ENCODE measurements at regions not wholly inside any gene's neighbourhood (a gene's known extent, or its start where the extent isn't known, plus 50 kb on each side); places are given as distances from the start of the nearest gene placed in this dataset.
"Not testable (repeated sequence)": the region's sequence is repeated elsewhere in the genome, so short reads cannot be mapped to it uniquely, and the experiment has no call there.

DNA sequence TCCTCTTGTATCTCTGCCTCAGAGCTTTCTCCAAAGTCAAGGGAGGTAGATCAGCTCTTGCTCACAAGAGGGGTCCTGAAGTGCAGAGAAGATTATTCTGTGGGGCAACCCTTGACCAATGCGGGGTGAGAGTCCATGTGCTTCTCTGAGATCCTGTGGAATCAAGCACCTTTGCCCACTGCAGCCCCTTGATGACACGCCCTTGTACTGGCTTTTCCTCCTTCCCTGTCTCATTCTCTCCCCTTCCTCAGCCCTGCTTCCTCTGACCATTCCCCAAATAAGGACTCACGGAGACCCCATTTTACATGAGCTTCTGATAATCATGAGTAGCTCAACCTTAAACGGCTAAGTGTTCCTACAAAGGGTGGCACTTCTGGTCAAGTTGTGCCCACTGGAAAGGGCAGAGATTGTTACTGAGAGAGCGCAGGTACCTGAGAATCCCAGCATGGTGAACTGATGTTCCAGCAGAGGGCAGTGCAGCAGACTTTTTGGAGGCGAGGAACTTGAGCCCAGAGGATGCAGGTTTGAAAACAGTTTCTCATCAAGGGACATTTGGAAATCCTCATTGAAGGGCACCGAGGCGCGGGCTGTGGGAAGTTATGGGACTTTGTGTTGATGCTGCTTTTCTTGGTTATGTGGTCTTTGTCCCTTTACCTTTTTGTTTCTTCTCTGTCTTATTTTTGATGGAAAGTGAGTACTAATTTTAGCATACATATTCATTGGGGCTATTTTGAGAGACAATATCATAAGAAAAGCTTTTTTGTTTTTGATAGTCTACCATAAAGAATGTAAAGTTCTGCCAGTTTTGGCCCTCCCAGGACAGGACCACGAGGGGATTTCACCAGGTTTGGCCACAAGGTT, 201.3 kb downstream of the RBM46 start:
- DNase-seq (ENCODE audit: low read depth): peak; percentile 3

DNA sequence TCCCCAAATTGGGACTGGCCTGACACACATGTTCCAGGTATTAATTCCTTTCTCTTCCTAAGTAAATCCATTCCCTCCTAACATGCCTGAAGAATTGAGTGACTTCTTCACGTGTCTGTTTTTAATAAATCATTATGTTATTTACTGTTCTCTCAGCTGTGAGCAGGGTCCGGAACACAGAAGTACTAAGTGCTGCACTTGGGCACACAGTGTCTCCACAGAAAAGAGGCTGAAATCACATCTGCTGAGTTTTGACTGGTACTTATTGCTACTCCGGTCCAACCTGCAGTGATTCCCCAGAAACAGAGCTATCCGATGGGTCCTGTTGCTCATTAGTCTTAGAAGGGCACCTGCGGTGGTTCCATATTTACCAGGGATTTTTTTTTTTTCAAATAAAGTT, 202.6 kb downstream of the RBM46 start:
- DNase-seq (ENCODE audit: low read depth): no peak

DNA sequence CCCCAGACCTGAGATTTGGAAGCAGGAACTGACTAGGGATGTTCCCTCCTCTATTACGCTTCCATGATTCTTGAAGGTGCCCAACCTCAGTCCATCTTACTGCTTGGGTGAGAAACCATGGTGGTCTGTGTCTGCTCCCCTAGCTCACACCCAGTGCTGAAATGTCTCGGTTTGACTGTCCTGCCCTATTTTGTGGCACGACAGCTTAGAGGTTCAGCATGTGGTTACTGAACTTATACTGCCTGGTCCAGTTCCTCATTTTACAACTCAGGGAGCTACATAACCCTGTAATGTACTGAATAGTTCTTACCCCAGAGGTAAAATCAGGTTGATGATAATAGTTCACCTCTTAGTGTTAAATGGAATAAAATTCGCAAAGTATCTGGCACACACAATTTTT, 203.1 kb downstream of the RBM46 start:
- DNase-seq (ENCODE audit: low read depth): no peak

DNA sequence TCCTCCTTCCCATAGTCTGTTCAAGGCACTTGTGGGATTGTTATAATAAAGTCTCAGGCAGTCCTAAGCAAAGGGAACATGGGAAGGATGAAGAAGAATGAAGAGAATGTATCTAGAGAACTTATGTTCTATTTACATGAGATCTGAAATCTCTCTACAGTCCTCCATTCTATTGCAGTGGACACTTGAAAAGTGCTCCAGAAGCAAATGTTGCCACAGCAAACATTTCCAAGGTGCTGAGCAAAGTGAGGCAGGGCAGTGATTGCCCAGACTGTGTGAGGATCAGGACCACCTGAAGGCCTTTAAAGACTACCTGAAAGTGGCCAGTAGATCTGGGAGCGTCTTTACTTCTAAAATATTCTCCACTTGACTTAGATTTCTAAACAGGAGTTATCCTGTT, 203.5 kb downstream of the RBM46 start:
- DNase-seq (ENCODE audit: low read depth): no peak

DNA sequence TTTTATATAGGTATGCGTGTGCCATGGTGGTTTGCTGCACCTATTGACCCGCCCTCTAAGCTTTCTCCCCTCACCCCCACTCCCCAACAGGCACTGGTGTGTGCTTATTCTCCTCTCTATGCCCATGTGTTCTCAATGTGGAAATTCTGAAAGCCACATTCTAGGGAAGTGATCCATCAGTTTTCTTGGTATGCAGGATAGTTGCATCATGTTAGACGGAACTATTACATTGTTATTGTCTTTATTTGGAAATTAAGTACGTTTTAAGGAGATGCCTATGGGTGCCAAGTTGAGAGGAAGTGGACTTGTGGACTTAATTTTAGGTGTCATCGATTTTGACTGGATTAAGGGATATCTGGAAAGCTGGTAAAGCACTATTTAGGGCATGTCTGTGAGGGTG, 204.6 kb downstream of the RBM46 start:
- DNase-seq (ENCODE audit: low read depth): no peak

DNA sequence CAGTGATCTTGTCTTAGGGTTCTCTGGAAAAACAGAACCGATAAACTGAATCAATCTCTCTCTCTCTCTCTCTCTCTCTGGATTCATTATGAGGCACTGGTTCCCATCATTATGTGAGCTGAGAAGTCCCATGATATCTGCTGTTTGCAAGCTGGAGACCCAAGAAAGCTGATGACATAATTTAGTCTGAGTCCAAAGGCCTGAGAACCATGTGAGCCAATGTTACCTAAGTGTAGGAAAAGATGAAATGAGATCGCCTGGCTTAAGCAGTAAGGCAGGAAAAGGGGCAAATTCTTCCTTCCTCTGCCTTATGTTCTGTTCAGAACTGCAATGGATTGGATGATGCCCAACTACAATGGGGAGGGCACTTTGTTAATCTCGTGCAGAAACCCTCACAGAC, 207.4 kb downstream of the RBM46 start:
- DNase-seq (ENCODE audit: low read depth): no peak

DNA sequence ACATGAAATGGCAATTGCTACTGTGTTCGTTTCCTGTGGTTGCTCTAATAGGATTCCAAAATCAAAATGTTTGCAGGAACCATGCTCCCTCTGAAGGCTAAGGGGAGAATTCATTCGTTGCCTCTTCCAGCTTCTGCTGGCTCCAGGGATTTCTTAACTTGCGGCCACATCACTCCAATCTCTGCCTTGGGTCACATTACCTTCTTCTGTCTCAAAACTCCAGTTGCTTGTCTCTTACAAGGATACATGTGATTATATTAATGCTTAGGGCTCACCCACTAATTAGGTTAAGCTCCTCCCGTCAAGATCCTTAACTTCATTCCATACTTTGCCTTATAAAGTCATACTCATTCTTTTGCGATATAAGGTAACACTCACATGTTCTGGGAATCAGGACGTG, 208.4 kb downstream of the RBM46 start:
- DNase-seq (ENCODE audit: low read depth): no peak

DNA sequence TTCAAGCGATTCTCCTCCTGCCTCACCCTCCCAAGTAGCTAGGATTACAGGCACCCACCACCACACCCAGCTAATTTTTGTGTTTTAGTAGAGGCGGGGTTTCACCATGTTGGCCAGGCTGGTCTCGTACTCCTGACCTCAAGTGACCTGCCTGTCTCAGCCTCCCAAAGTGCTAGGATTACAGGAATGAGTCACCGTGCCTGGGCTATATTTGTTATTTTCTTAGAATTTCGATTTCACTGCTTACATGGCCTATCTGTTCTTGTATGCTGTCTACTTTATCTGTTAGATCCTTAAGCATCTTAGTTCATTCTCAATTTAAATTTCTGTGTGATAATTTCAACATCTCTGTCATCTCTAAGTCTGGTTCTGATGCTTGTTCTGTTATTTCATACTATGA, 210.6 kb upstream of the NPY2R start:
- not testable (repeated sequence) for DNase-seq (ENCODE audit: low read depth)

DNA sequence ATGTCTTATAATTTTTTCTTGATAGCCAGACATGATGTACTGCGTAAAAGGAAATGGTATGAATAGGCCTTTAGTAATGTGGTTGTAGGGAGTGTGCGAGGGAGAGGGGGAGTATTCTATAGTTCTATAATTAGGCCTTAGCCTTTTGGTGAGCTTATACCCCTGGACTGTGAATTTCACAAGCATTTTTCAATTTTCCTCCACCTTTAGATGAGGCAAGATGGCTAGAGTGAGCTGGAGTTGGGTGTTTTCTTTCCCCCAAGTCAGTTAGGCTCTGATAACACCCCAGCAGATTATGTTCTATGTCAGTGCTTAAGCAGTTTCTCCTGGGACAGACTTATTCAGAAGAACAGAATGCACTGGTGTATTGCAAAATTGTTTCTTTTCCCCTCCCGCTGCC, 210.2 kb upstream of the NPY2R start:
- no peak for DNase-seq (ENCODE audit: low read depth)

DNA sequence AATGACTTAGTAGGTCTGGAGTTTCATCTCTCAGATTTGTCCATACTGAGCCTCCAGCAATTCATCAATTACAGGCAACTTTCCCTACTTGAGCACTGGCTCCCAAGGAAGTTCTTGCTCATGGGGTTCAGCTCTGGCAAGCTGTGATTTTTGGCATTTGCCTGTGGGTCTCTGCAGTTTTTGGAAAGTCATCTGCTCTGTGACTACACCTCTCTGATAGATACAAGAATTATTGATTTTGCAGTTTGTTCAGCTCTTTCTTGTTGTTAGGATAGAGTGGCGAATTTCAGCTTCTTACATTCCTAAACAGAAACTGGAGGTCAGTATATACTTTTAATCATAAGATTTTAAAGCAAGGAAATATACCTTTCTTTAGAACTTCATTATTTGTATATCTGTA, 209.7 kb upstream of the NPY2R start:
- no peak for DNase-seq (ENCODE audit: low read depth)

DNA sequence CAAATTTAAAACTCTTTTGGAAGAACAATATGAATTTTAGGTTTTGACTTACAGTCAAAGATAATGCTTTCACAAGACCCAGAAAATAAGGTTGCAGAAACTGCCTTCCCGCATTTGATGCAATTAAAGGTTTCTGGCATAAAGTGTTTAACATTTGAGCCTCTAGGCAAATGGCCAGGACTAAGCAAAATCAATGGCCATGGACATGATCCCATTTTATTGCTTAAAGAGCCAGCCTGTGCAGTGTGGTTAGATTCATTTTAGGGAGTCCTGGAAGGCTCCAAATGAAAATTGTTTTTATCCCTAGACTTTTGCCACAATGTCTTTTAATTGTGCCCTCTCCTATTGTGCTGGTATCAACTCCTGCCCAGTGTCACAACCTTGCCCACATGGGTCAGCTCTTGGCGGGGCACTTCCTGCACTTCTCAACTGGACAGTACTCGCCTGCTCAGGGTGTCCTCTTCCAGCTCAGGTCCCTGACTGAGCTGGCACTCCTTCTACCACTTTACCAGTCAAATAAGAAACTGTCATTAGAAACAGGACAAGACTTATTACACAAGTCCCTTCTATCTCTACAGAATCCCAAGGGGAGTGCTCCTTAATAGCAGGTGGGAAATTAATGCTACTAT, 208.4 kb upstream of the NPY2R start:
- no peak for DNase-seq (ENCODE audit: low read depth)

DNA sequence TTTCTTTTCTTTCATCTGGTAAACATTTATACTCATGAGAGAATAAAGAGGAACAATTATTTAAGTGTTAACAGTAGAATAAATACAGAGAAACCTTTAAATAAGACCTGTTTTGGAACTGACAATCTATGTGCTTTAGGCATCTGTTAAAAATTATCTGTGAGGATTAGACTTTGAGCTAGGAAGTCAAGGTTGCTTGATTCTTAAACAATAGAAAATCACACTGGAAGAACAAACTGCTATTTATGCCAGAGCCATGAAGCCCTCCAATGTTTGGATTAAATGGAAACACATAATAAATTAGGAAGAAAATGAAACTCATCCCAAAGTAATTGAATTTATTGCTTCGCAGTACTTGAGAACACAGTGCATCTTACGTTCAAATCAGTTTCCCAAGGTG, 207.2 kb upstream of the NPY2R start:
- no peak for DNase-seq (ENCODE audit: low read depth)

DNA sequence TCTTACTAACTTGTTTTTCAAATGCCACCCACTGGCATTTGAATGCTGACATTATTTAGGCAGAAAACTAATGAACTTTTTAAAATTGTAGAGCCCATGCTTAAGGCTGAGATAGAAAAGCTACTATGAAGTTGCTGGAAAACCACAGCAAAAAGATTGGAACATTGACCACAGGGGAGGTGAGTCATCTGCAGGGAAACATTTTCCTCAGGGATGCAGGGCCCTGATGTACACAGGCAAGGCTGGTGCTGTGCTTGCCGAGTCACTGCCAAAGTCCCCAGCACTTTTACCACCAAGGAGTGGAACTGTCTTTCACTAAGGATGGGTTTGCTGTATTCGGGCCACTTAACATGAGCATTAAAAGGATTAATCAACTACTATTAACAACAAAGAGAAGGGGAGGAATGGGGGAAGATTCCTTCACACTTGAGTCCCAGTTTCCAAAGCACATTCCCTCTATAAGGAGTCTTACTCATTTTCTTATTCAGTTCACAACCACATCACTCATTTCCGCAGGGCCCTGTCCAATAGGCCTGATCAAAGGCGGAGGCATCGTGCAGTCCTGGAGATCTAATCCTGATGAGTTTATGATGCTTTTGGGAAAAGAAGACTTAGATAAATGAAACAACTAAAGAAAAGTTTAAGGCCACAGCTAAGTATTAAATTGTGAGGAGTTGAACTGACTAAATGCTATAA, 202.9 kb upstream of the NPY2R start:
- DNase-seq (ENCODE audit: low read depth): no peak

DNA sequence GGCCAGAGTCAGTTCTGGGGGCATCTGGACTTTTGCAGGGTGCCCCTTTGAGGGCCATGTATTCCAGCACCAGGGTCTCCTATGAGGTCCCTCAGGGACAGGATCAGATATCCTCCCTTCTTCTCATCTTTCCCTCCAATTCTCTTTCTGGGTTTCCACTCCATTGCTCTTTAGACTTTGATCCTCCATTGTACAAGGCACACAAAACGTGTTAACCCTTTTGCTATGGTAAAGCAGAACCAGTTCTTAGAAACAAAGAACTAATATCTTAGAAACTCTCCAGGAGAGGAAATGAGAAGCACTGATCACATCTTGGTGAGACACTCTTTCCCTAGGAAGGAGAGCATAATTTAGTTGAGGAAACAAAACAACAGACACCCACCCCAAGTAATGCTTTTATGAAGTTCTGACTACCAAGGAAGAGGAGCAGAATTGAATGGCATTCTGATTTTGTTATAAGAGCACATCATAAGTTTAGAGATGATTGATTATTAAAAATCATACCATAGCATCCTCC, 200.7 kb upstream of the NPY2R start:
- DNase-seq (ENCODE audit: low read depth): no peak

DNA sequence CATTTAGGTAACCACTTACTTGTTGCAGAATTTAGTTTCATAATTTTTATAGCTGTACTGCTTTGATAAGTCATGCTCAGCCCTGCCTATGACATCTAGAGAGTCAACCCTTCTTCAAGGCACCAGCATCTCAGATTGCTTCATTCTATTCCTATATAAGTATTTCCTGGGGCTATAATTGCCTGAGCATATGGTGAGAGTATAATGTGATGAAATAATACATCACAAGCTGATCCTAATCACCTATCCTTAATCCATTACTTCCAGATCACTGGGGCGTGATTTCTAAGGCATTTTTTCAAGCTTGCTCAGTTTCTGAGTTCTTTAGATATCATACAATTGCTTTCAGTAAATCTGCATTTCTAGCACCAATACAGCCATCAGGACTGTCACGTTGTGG, 200.0 kb upstream of the NPY2R start:
- DNase-seq (ENCODE audit: low read depth): no peak

DNA sequence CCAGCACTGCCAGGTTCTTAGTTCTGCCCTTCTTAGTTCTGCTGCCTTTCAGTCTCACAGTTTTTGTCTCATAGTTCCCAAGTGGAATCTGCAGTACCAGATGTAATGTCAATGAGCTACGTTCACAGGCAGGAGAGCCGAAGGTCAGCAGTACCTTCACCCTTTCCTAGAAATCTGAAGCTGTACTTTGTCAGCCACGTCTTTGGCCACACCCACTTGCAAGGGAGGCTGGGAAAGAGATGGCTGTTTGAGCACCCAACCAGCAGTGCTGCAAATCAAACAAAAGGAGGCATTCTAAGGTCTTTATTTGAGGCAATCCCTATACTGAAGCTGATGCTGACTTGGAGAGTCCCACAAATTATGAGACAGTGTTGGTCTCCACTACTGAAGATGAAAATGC, 199.1 kb upstream of the NPY2R start:
- DNase-seq (ENCODE audit: low read depth): no peak

DNA sequence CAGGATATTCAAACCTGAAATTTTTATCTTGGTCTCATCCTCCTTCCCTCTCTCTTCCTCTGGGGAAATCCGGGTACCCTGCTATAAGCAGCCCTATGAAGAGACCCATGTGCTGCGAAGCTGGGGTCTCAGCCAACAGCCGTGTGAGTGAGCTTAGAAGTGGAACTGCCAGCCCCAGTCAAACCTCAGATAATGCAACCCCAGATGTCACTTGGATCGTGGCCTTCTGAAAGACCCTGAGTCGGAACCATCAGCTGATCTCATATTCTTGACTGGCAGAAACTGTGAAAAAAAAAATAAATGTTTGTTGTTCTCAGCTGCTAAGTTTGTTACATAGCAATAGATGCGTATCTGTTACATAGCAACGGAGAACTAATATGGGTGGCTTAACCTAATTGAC, 198.1 kb upstream of the NPY2R start:
- DNase-seq (ENCODE audit: low read depth): no peak

DNA sequence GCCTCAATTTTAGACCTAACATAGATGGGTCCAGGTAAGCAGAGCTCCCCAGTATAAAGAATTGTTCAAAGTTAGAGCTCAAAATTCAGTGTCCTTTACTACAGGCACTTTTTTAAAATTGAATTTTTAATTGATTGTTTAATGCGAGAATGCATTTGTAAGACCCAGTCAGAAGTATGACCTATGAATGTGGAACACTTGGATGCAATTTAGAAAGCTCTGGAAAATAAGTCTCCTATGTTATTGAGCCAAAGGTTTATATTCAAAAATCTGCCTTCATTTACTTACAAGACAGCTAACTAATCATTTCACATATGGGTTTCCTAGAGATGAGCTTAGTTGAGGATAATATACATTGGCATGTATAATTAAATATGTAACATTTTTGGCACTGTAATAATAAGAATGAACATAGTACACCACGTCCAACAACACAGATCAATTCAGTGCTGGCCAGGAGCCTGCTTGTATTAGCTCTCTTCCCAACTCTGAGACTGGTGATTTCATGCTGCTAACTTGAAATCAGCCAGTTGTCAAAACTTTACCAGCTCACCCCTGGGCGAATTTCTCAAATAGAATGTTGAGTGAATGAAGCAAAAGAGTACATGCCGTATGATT, 197.2 kb upstream of the NPY2R start:
- no peak for DNase-seq (ENCODE audit: low read depth)

DNA sequence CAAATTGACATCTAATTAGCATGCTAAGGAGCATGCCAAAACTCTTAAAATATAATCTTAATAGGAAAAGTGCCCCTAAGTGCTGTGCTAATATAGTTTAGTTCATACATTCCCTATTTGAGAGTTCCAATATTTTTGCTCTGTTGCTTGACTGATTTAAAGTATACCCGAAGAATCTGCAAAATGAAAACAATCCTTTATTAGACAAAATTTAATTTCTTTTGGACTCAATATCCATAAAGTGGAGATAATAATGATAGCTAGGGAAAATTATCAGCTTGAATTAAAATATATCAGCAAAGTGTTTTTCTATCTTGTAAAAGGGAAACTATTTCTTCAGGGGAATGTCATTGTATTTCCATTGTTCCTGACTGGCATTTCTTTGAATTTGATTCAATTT, 196.0 kb upstream of the NPY2R start:
- DNase-seq (ENCODE audit: low read depth): no peak

DNA sequence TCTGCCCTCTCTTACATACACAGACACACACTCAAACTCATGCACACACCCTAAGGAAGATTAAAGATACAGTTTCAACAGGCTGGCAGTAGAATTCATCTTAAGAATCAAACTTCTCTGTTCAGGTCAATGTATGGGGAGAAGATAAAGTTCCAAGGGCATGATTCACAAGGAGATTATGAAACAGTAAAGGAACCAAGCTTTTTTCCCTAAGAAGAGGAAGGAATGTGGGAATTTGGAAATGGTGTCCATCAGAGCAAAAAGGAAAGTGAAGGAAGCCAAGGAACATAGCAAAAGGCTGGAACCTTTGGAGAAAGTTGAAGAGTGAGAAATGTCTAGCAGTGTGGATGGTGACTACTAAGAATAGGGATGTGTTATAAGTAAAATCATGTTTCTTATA, 191.0 kb upstream of the NPY2R start:
- DNase-seq (ENCODE audit: low read depth): no peak

DNA sequence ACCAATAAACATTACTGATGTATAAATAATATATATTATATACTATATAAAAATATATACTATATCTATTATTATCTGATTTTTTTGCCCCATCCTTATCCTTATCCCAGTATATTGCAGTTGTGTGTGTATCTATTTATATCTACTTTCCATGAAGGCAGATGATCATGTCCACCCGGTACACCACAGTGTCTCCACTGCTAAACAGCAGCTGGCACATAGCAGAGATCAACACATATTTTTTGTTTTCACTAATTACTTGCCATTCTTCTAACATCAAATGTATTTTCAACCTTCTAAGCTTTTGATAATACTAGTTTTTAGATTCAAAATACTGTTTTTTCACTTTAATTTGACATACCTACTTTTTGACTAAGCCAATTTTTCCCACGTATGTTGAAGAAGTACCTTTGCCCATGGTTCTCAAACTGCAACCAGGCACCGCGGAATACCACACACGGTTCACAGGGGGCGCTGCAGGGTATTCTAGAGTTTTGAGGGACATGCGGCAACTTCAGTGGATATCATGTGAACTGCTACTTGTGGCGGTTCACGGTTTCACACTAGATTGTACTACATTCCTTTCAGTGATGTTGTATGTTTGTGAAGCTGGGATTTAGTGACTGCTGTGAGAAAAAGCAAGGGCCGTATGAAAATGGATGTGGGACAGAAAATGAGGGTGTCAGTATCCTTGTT, 182.5 kb upstream of the NPY2R start:
- no peak for DNase-seq (ENCODE audit: low read depth)

DNA sequence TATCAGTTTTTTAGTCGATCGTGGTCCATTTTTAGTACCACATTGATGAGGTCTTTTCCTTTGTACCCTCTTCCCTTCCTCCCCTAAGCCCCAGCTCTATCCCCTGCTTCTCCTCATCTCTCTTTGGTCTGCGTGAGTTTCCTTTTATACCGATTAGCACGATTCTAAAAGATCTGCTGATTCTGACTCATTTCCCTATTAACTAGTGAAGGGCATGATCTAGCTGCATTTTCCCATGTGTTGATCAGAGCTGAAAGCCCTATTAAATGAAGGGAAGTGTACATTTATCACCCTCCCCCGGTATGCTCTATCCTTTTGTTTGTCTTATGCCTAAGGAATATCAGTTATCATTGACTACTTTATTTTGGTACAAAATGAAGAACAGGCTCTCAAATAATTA, 181.7 kb upstream of the NPY2R start:
- no peak for DNase-seq (ENCODE audit: low read depth)

All from T follicular helper cell (primary cell).